H1 (cell line): ENCODE measurements at regions not wholly inside any gene's neighbourhood (a gene's known extent, or its start where the extent isn't known, plus 50 kb on each side); places are given as distances from the start of the nearest gene placed in this dataset.

ENCODE experiments used
- CTCF ChIA-PET: fragments of 300-600 bp; sonication (Branson Sonifier 250); formaldehyde crosslinking; loops from one replicate; lab custom pipeline; 2021; ENCODE audit not compliant: partially characterized antibody; lab: Charles Lee
- POLR2A ChIA-PET: fragments of 300-600 bp; sonication (Branson Sonifier 250); formaldehyde crosslinking; loops from one replicate; lab custom pipeline; 2021; ENCODE audit warnings: inconsistent platforms; ENCODE audit not compliant: partially characterized antibody; lab: Charles Lee
- DNase-seq, 2 experiments: peaks; one replicate each; pipeline versions ENCODE4 v3.0.0 to v3.0.0-alpha.2; 2010 to 2022; ENCODE audit warnings: low spot score in 2 of 2, low read depth in 1 of 2, mixed read lengths in 1 of 2
- FAIRE-seq: peaks from 2 replicates; lab custom pipeline; 2011; peaks lifted over from hg19 to GRCh38; lab: Jason Lieb, UNC
- H2AFZ ChIP-seq: 2 replicates; pipeline ENCODE4 v1.8.1; 2012; ENCODE audit warnings: low read length, inconsistent platforms
- H2AK5ac ChIP-seq: 2 replicates; pipeline ENCODE4 v1.6.1; 2013; ENCODE audit warnings: low read depth, low read length
- H2BK120ac ChIP-seq: replicated peaks from 2 replicates; pipeline ENCODE3; 2013; ENCODE audit warnings: low read depth, low read length, inconsistent platforms
- H2BK12ac ChIP-seq: 2 replicates; pipeline ENCODE4 v1.6.1; 2013; ENCODE audit warnings: low read depth, low read length
- H2BK15ac ChIP-seq: 2 replicates; pipeline ENCODE4 v1.6.1; 2013; ENCODE audit warnings: low read length
- H2BK20ac ChIP-seq: 2 replicates; pipeline ENCODE4 v1.6.1; 2013; ENCODE audit warnings: low read length
- H2BK5ac ChIP-seq: 2 replicates; pipeline ENCODE4 v1.6.1; 2013; ENCODE audit warnings: low read depth, low read length
- H3K14ac ChIP-seq: 2 replicates; pipeline ENCODE4 v1.6.1; 2013; ENCODE audit warnings: inconsistent platforms; ENCODE audit not compliant: insufficient read length
- H3K18ac ChIP-seq: 2 replicates; pipeline ENCODE4 v1.6.1; 2013; ENCODE audit warnings: low read length; ENCODE audit errors: extremely low read depth
- H3K23ac ChIP-seq: 2 replicates; pipeline ENCODE4 v1.6.1; 2013; ENCODE audit warnings: inconsistent platforms; ENCODE audit not compliant: insufficient read length
- H3K23me2 ChIP-seq: 2 replicates; pipeline ENCODE4 v1.6.1; 2013; ENCODE audit warnings: low read depth, low read length
- H3K27ac ChIP-seq: 2 replicates; pipeline ENCODE4 v1.6.1; 2011; ENCODE audit warnings: low read depth, low read length, inconsistent platforms
- H3K27me3 ChIP-seq, 4 experiments: replicated peaks in 1 of 4; 1 replicate in 1 of 4; 2 replicates in 3 of 4; pipeline versions ENCODE4 v1.6.1 to v1.8.1; 2011 to 2013; ENCODE audit warnings: low read length in 3 of 4, mild to moderate bottlenecking in 3 of 4, inconsistent platforms in 2 of 4, mixed read lengths in 2 of 4, moderate library complexity in 1 of 4; ENCODE audit not compliant: control insufficient read depth in 3 of 4, insufficient read depth in 3 of 4; ENCODE audit errors: extremely low read depth in 1 of 4
- H3K36me3 ChIP-seq, 4 experiments: 2 replicates each; pipeline versions ENCODE4 v1.6.1 to v1.8.1; 2011 to 2013; ENCODE audit warnings: mild to moderate bottlenecking in 4 of 4, low read length in 3 of 4, moderate library complexity in 2 of 4, control low read depth in 1 of 4, inconsistent platforms in 1 of 4; ENCODE audit not compliant: insufficient read depth in 4 of 4, control insufficient read depth in 2 of 4
- H3K4ac ChIP-seq: replicated peaks from 2 replicates; pipeline ENCODE3; 2013; ENCODE audit warnings: low read length, low read depth, mixed read lengths, inconsistent platforms; ENCODE audit not compliant: insufficient read length
- H3K4me1 ChIP-seq, 4 experiments: replicated peaks in 1 of 4; 1 replicate in 1 of 4; 2 replicates in 3 of 4; pipeline versions ENCODE4 v1.6.1 to v1.8.1; 2011 to 2013; ENCODE audit warnings: low read length in 3 of 4, inconsistent platforms in 2 of 4, mixed read lengths in 1 of 4; ENCODE audit not compliant: insufficient read depth in 4 of 4, control insufficient read depth in 3 of 4
- H3K4me2 ChIP-seq, 2 experiments: 2 replicates each; pipeline versions ENCODE4 v1.6.1 to v1.8.1; 2011 to 2013; ENCODE audit warnings: low read depth in 2 of 2, low read length in 2 of 2, control low read depth in 1 of 2, inconsistent platforms in 1 of 2, mild to moderate bottlenecking in 1 of 2; ENCODE audit not compliant: insufficient read depth in 1 of 2
- H3K4me3 ChIP-seq, 4 experiments: fragments of 200-600, 300-600 bp in 1 of 4; sonication (generic), shearing (Covaris generic), sonication (Bioruptor Twin) in 1 of 4; 2 replicates each; pipeline versions ENCODE4 v1.5.1 to v1.8.1; 2011 to 2016; ENCODE audit warnings: low read length in 4 of 4, low read depth in 3 of 4, control low read depth in 2 of 4, inconsistent platforms in 2 of 4, mild to moderate bottlenecking in 2 of 4, mixed read lengths in 1 of 4, moderate library complexity in 1 of 4; ENCODE audit not compliant: insufficient read depth in 2 of 4; ENCODE audit errors: extremely low read depth in 1 of 4
- H3K56ac ChIP-seq: replicated peaks from 2 replicates; pipeline ENCODE3; 2013; ENCODE audit warnings: low read depth, mild to moderate bottlenecking, mixed read lengths, low read length, inconsistent platforms; ENCODE audit not compliant: insufficient read length
- H3K79me1 ChIP-seq: 2 replicates; pipeline ENCODE4 v1.6.1; 2013; ENCODE audit warnings: low read depth, low read length, control low read depth
- H3K79me2 ChIP-seq, 2 experiments: 2 replicates each; pipeline versions ENCODE4 v1.6.1 to v1.8.1; 2012 to 2013; ENCODE audit warnings: low read length in 2 of 2, mild to moderate bottlenecking in 2 of 2, inconsistent platforms in 1 of 2; ENCODE audit not compliant: insufficient read depth in 2 of 2, control insufficient read depth in 1 of 2
- H3K9ac ChIP-seq, 4 experiments: replicated peaks in 1 of 4; 1 replicate in 1 of 4; 2 replicates in 3 of 4; pipeline versions ENCODE4 v1.6.1 to v1.8.1; 2011 to 2013; ENCODE audit warnings: low read depth in 3 of 4, low read length in 3 of 4, control low read depth in 2 of 4, mild to moderate bottlenecking in 2 of 4, moderate library complexity in 2 of 4, inconsistent platforms in 1 of 4; ENCODE audit errors: extremely low read depth in 1 of 4
- H3K9me3 ChIP-seq, 2 experiments: 2 replicates each; pipeline versions ENCODE4 v1.6.1 to v1.8.1; 2012 to 2013; ENCODE audit warnings: mild to moderate bottlenecking in 2 of 2, moderate library complexity in 2 of 2, control low read depth in 1 of 2, inconsistent platforms in 1 of 2, low read depth in 1 of 2, low read length in 1 of 2, mixed read lengths in 1 of 2; ENCODE audit not compliant: insufficient read depth in 2 of 2
- H4K20me1 ChIP-seq, 2 experiments: replicated peaks in 1 of 2; 2 replicates each; pipeline versions ENCODE3 to v1.8.1; 2011 to 2013; ENCODE audit warnings: inconsistent platforms in 2 of 2, low read length in 2 of 2, mild to moderate bottlenecking in 1 of 2; ENCODE audit not compliant: insufficient read depth in 2 of 2, control insufficient read depth in 1 of 2
- H4K5ac ChIP-seq: 2 replicates; pipeline ENCODE4 v1.6.1; 2013; ENCODE audit warnings: low read length, low read depth, mixed read lengths, inconsistent platforms; ENCODE audit not compliant: insufficient read length
- H4K8ac ChIP-seq: 2 replicates; pipeline ENCODE4 v1.8.0; 2013; ENCODE audit warnings: mild to moderate bottlenecking, moderate library complexity, low read length, inconsistent platforms; ENCODE audit not compliant: insufficient read depth; ENCODE audit errors: extremely low read depth
- H4K91ac ChIP-seq: replicated peaks from 2 replicates; pipeline ENCODE3; 2013; ENCODE audit warnings: low read length, mixed read lengths, inconsistent platforms; ENCODE audit not compliant: insufficient read length
- E2F6 ChIP-seq: IDR thresholded peaks from 2 replicates; pipeline ENCODE4 v1.6.1; 2012; ENCODE audit warnings: inconsistent platforms
- EGR1 ChIP-seq: IDR thresholded peaks from 2 replicates; pipeline ENCODE4 v1.6.1; 2011; ENCODE audit warnings: low read depth, low read length, borderline replicate concordance
- MAFK ChIP-seq: IDR thresholded peaks from 2 replicates; pipeline ENCODE4 v1.6.1; 2012; ENCODE audit warnings: low read depth, mild to moderate bottlenecking, improper control_type of control experiment, low read length
- NANOG ChIP-seq: IDR thresholded peaks from 2 replicates; pipeline ENCODE4 v1.6.1; 2011; ENCODE audit warnings: low read length, low read depth, mild to moderate bottlenecking, inconsistent platforms; ENCODE audit not compliant: insufficient read depth, poor library complexity, severe bottlenecking
- RAD21 ChIP-seq, 2 experiments: IDR thresholded peaks in 1 of 2; conservative IDR thresholded peaks in 1 of 2; 2 replicates each; pipeline ENCODE4 v1.6.1; 2011; ENCODE audit warnings: low read depth in 2 of 2, low read length in 2 of 2, improper control_type of control experiment in 1 of 2, inconsistent platforms in 1 of 2, mild to moderate bottlenecking in 1 of 2, moderate library complexity in 1 of 2
- RNF2 ChIP-seq: fragments of 200-900, 300-1000 bp; sonication (generic); IDR thresholded peaks from 2 replicates; pipeline ENCODE4 v1.7.1; 2016; ENCODE audit warnings: borderline replicate concordance, low read depth, mild to moderate bottlenecking, antibody characterized with exemption, low read length; ENCODE audit not compliant: poor library complexity, severe bottlenecking; ENCODE audit errors: missing control alignments
- SIRT6 ChIP-seq: IDR thresholded peaks from one replicate; pipeline ENCODE4 v1.7.1; 2012; ENCODE audit warnings: low read length, inconsistent platforms
- SIX5 ChIP-seq: IDR thresholded peaks from 2 replicates; pipeline ENCODE4 v1.6.1; 2011; ENCODE audit warnings: mild to moderate bottlenecking, low read depth, low read length
- TCF12 ChIP-seq: IDR thresholded peaks from 2 replicates; pipeline ENCODE4 v1.6.1; 2011; ENCODE audit warnings: low read depth, mild to moderate bottlenecking, low read length
- TEAD4 ChIP-seq: IDR thresholded peaks from 2 replicates; pipeline ENCODE4 v1.6.1; 2012; ENCODE audit warnings: low read depth, low read length, inconsistent platforms, mixed read lengths
- WGBS, 2 experiments: shearing (Covaris generic) in 1 of 2; methylation state at CpG; one replicate each; pipeline versions ENCODE4 v1.1.6 to v1.1.7; 2013 to 2015; ENCODE audit warnings: low lambda C conversion rate in 2 of 2, mixed read lengths in 2 of 2, inconsistent platforms in 1 of 2, low coverage in 1 of 2, missing lambda C conversion rate in 1 of 2; ENCODE audit not compliant: insufficient replicate concordance in 2 of 2, insufficient coverage in 1 of 2, insufficient read length in 1 of 2; ENCODE audit errors: extremely low coverage in 1 of 2, missing lambda C conversion rate in 1 of 2; 5-methylcytosine and 5-hydroxymethylcytosine counted together

GRCh38 chr10:63773962-63774361, 252.8 kb downstream of the REEP3 start:
- WGBS, 2 experiments: 92 to 100% methylated on average over 1 to 2 of the region's 2 CpGs
- TF ChIP-seq TCF12 (no peak), TEAD4 (no peak), SIX5 (no peak), RNF2 (no peak), RAD21 (IDR thresholded peaks at IDR 0.05 in 1 of 2, conservative IDR thresholded peaks at IDR 0.05 in 1 of 2; ENCODE audit: low read depth in 2 of 2, low read length in 2 of 2) (no peak), NANOG (no peak), SIRT6 (no peak), E2F6 (no peak), EGR1 (no peak), MAFK (no peak)

More at GRCh38 chr10:63773962-63774361, 252.8 kb downstream of the REEP3 start:
- Histone ChIP-seq H3K23me2 (no peaks in the 10 kb centered on the region), H2AFZ (no peak overlapping the region), H3K23ac (no peak overlapping the region), H4K8ac (no peak overlapping the region), H3K56ac (no peak overlapping the region), H4K5ac (no peak overlapping the region), H2BK12ac (no peak overlapping the region), H3K4me2 (no peak overlapping the region), H3K36me3 (no peaks in the 10 kb centered on the region), H2AK5ac (no peak overlapping the region), H4K91ac (no peak overlapping the region), H3K4ac (no peak overlapping the region), H3K79me1 (no peaks in the 10 kb centered on the region), H2BK5ac (no peak overlapping the region), H3K27ac (no peak overlapping the region), H3K9me3 (0 out of 4 replicates have a peak, but pooled peaks cover 0 to 4% of the 10 kb centered on the region in 2 experiments), H3K18ac (no peak overlapping the region), H3K27me3 (no peaks in the 10 kb centered on the region), H3K14ac (no peak overlapping the region), H2BK120ac (no peak overlapping the region), H4K20me1 (no peaks in the 10 kb centered on the region), H2BK20ac (no peak overlapping the region), H3K79me2 (no peaks in the 10 kb centered on the region), H3K4me1 (no peaks in the 10 kb centered on the region), H3K9ac (no peak overlapping the region), H2BK15ac (no peak overlapping the region), H3K4me3 (no peak overlapping the region)
- FAIRE-seq (no peak), DNase-seq (no peak)
- ChIA-PET POLR2A (no interaction called here), CTCF (no interaction called here)
